MM.1S (cell line): ENCODE measurements at regions not wholly inside any gene's neighbourhood (a gene's known extent, or its start where the extent isn't known, plus 50 kb on each side); places are given as distances from the start of the nearest gene placed in this dataset.

ENCODE experiments used
- DNase-seq: peaks from one replicate; pipeline ENCODE4 v3.0.0-alpha.2; 2015
- H2AFZ ChIP-seq: fragments of 300-600 bp; sonication (generic); 2 replicates; pipeline ENCODE4 v1.6.0; 2016; ENCODE audit warnings: antibody characterized with exemption, low read length
- H3F3A ChIP-seq: fragments of 300-600 bp; sonication (generic); 2 replicates; pipeline ENCODE4 v1.6.1; 2016; ENCODE audit warnings: mild to moderate bottlenecking, antibody characterized with exemption, low read length, moderate library complexity, mixed read lengths; ENCODE audit not compliant: insufficient read depth
- H3K27ac ChIP-seq: fragments of 300-600 bp; sonication (generic); 2 replicates; pipeline ENCODE4 v1.5.1; 2016; ENCODE audit warnings: mild to moderate bottlenecking, low read length
- H3K27me3 ChIP-seq: fragments of 300-600 bp; sonication (generic); replicated peaks from 2 replicates; pipeline ENCODE4 v1.6.0; 2016; ENCODE audit warnings: low read length; ENCODE audit not compliant: insufficient read depth
- H3K36me3 ChIP-seq: fragments of 300-600 bp; sonication (generic); replicated peaks from 2 replicates; pipeline ENCODE4 v1.6.1; 2016; ENCODE audit warnings: mild to moderate bottlenecking, low read length, mixed read lengths; ENCODE audit not compliant: insufficient read depth
- H3K4me1 ChIP-seq: fragments of 300-600 bp; sonication (generic); 2 replicates; pipeline ENCODE4 v1.6.1; 2016; ENCODE audit warnings: low read length, mixed read lengths
- H3K4me2 ChIP-seq: fragments of 300-600 bp; sonication (generic); 2 replicates; pipeline ENCODE4 v1.6.0; 2016; ENCODE audit warnings: low read depth, low read length
- H3K4me3 ChIP-seq: fragments of 300-600 bp; sonication (generic); 2 replicates; pipeline ENCODE4 v1.5.1; 2016; ENCODE audit warnings: low read length, mixed read lengths
- H3K79me2 ChIP-seq: fragments of 300-600 bp; sonication (generic); 2 replicates; pipeline ENCODE4 v1.6.1; 2016; ENCODE audit warnings: mixed run types, low read length, mixed read lengths
- H3K9ac ChIP-seq: fragments of 300-600 bp; sonication (generic); 2 replicates; pipeline ENCODE4 v1.6.1; 2016; ENCODE audit warnings: low read length, mixed read lengths
- H3K9me2 ChIP-seq: fragments of 300-600 bp; sonication (generic); replicated peaks from 2 replicates; pipeline ENCODE4 v1.6.1; 2016; ENCODE audit warnings: mild to moderate bottlenecking, low read length, mixed read lengths; ENCODE audit not compliant: insufficient read depth
- H3K9me3 ChIP-seq: fragments of 300-600 bp; sonication (generic); replicated peaks from 2 replicates; pipeline ENCODE4 v1.6.1; 2016; ENCODE audit warnings: mild to moderate bottlenecking, low read length, mixed read lengths; ENCODE audit not compliant: insufficient read depth
- H4K20me1 ChIP-seq: fragments of 300-600 bp; sonication (generic); 2 replicates; pipeline ENCODE4 v1.6.1; 2016; ENCODE audit warnings: mild to moderate bottlenecking, low read length, moderate library complexity, mixed read lengths; ENCODE audit not compliant: insufficient read depth
- CTCF ChIP-seq: fragments of 300-600 bp; sonication (generic); IDR thresholded peaks from 2 replicates; pipeline ENCODE4 v1.5.1; 2016; ENCODE audit warnings: antibody characterized with exemption, low read length, mixed read lengths
- EZH2 ChIP-seq: fragments of 300-600 bp; sonication (generic); optimal IDR thresholded peaks from 2 replicates; pipeline ENCODE3; 2017; ENCODE audit warnings: low read depth, mild to moderate bottlenecking, antibody characterized with exemption, low read length, mixed read lengths
- EZH2phosphoT487 ChIP-seq: fragments of 300-600 bp; sonication (generic); IDR thresholded peaks from 2 replicates; pipeline ENCODE4 v1.6.1; 2018; ENCODE audit warnings: antibody characterized with exemption, low read length

DNA sequence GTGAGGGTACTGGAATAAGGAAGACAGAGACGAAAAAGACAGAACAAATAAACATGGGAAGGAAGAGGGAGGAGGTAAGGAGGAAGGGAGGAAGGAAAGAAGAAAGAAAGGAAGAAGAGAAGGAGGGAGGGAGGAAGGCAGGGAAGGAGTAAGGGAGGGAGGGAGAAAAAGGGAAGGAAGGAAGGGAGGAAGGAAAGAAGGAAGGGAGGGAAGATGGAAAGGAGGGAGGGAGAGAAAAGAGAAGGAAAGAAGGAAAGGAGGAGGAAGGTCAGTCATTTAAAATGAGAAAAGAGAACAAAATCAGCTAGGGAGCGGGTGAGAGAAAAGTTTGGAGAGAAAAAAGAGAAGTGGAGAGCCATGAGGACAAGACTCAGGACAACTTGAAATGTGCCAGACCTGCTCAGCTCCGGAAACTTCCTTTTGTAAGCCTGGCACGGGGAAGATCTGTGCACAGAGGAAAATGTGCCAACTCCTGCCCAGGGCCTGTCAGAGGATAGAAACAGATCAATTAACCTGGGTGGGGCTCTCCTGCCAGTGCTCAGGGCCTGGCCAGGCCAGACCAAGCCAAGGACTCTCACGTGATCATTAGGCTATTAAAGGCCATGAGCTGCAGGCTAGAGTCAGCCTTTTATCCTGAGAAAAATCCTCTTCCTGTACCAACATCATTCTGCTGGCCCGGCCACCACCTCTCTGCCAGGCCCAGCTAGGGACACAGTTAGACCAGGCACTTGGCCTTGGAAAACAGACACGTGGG, 50.1 kb upstream of the BCL6 start:
- H3K36me3 ChIP-seq, result no peaks in the 10 kb centered on the region
- TF ChIP-seq EZH2, result no peak
- no peak for TF ChIP-seq EZH2phosphoT487
- no peak for TF ChIP-seq CTCF
- H3K9me3 ChIP-seq, result no peaks in the 10 kb centered on the region
- H3K27ac ChIP-seq, result no peak overlapping the region
- no peaks in the 10 kb centered on the region for H3K9me2 ChIP-seq
- H3K4me3 ChIP-seq, result no peak overlapping the region
- H2AFZ ChIP-seq, result no peak overlapping the region
- no peak overlapping the region for H3K9ac ChIP-seq
- H3K27me3 ChIP-seq, result peaks cover 54% of the 10 kb centered on the region
- no peak overlapping the region for H3K4me2 ChIP-seq
- no peaks in the 10 kb centered on the region for H4K20me1 ChIP-seq
- no peaks in the 10 kb centered on the region for H3K79me2 ChIP-seq
- H3F3A ChIP-seq, result no peaks in the 10 kb centered on the region; the same call in 1 of the 2 replicates
- DNase-seq, result no peak
- 0 out of 2 replicates have a peak, but pooled peaks cover 6% of the 10 kb centered on the region for H3K4me1 ChIP-seq

- Histone ChIP-seq H2AFZ (no peak overlapping the region), H3K9me2 (no peaks in the 10 kb centered on the region), H4K20me1 (no peaks in the 10 kb centered on the region), H3K4me2 (no peak overlapping the region), H3K4me1 (0 out of 2 replicates have a peak, but pooled peaks cover 6% of the 10 kb centered on the region), H3K9ac (no peak overlapping the region), H3F3A (no peaks in the 10 kb centered on the region; the same call in 1 of the 2 replicates), H3K79me2 (no peaks in the 10 kb centered on the region), H3K4me3 (no peak overlapping the region), H3K27ac (no peak overlapping the region), H3K36me3 (no peaks in the 10 kb centered on the region), H3K27me3 (peaks cover 75% of the 10 kb centered on the region), H3K9me3 (no peaks in the 10 kb centered on the region)
- no peak for DNase-seq
- no peak for TF ChIP-seq EZH2
- no peak for TF ChIP-seq EZH2phosphoT487
- TF ChIP-seq CTCF, result no peak
Observed at GRCh38 chr3:187798126-187798525, 52.9 kb upstream of the BCL6 start.

DNA sequence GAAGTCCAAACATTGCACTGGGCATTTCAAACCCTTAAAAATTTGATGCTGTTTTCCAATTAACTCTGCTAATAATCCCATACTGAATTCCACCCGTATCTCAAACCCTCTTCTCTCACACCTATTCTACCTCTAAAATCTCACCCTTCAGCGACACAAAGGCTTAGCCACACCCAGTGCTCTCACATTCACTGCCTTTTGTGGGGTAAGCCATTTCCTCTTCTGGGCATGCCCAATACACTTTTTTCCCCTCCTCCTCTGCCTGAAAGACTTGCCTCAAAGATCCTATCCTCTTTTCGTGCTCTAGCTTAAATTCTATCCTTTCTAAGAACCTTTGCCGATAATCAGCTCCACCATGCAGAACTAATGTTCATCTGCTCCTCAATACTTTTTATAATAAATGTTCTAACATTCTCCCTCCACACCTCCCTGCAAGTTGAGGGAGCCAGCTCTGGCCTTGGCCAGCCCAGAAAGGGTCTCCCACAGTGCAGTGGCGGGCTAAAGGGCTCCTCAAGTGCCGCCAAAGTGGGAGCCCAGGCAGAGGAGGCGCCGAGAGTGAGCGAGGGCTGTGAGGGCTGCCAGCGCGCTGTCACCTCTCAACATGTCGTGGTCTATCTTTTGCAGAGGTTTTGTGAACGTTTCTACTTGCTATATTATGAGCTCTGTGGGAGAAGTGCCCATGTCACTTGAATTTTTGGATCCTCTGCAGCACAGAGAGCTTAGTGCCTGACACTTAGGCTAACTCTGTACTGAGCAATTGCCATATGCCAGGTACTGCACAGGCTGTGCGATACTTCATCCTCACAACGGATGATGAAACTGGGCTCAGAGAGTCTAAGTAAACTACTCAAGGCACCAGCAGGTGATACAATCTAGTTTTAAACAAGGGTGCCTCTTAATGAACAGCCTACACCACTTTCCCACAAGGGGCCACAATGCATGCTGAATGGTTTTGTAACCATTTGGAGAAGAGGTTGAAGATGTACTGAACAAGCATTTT, 53.6 kb upstream of the BCL6 start:
- DNase-seq, result no peak
- Histone ChIP-seq H3K27me3 (peaks cover 75% of the 10 kb centered on the region), H3K4me2 (no peak overlapping the region), H3K9me3 (no peaks in the 10 kb centered on the region), H3K27ac (no peak overlapping the region), H3K4me1 (0 out of 2 replicates have a peak, but pooled peaks cover 6% of the 10 kb centered on the region), H2AFZ (no peak overlapping the region), H3K36me3 (no peaks in the 10 kb centered on the region), H3K4me3 (no peak overlapping the region), H3K9me2 (no peaks in the 10 kb centered on the region), H3K9ac (no peak overlapping the region), H3F3A (no peaks in the 10 kb centered on the region; the same call in 1 of the 2 replicates), H3K79me2 (no peaks in the 10 kb centered on the region), H4K20me1 (no peaks in the 10 kb centered on the region)
- TF ChIP-seq EZH2phosphoT487 (no peak), EZH2 (no peak)
